Left ventricle myocardium inferior (tissue), 1 donor: ENCODE measurements at regions not wholly inside any gene's neighbourhood (a gene's known extent, or its start where the extent isn't known, plus 50 kb on each side); places are given as distances from the start of the nearest gene placed in this dataset.
"Not testable (repeated sequence)": the region's sequence is repeated elsewhere in the genome, so short reads cannot be mapped to it uniquely, and the experiment has no call there.

Experiments
- DNase-seq: peaks from one replicate; pipeline ENCODE4 v3.0.0-alpha.2; 2020
- H3K27ac ChIP-seq: fragments of 200-600 bp; replicated peaks from 2 replicates; pipeline ENCODE4 v1.8.0; 2021
- H3K27me3 ChIP-seq: fragments of 200-600 bp; 2 replicates; pipeline ENCODE4 v1.8.0; 2021; ENCODE audit warnings: low read depth
- H3K36me3 ChIP-seq: fragments of 200-600 bp; 2 replicates; pipeline ENCODE4 v1.8.0; 2021
- H3K4me1 ChIP-seq: fragments of 200-600 bp; 2 replicates; pipeline ENCODE4 v1.8.0; 2021
- H3K4me3 ChIP-seq: fragments of 200-600 bp; 2 replicates; pipeline ENCODE4 v1.8.0; 2021; ENCODE audit warnings: mild to moderate bottlenecking, moderate library complexity
- H3K9me3 ChIP-seq: fragments of 200-600 bp; replicated peaks from 2 replicates; pipeline ENCODE4 v1.8.0; 2021
- CTCF ChIP-seq: fragments of 200-600 bp; IDR thresholded peaks from 2 replicates; pipeline ENCODE4 v1.8.0; 2021; ENCODE audit warnings: antibody characterized with exemption, mild to moderate bottlenecking, borderline replicate concordance
- intact Hi-C: fragments of 100-400 bp; cut with micrococcal nuclease; formaldehyde crosslinking; loops from one replicate; pipeline ENCODE4 v1.11.0; 2022
- donor health status: DM: no; HTN: yes; CAD: no; lungs with severe emphysema.

DNA sequence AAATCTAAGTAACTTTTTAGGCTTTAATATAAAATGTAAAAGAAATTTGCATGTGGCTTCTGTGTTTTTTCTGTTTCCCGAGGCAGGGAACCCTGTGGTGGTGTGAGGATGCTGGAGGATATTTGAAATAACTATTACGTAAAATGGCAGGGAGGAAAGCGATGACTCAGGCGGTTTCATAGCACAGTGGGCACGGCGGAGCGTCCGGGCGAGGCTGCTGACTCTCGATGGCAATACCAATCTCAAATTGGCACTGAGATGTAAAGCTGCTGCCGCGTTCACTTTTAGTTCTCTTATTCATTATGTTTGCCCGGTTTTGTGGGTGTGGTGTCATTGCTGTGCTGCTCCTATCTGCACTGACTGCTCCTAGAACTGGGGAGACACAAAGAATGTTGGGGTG, 254.3 kb downstream of the THBS2 start:
- Histone ChIP-seq H3K27ac (no peak overlapping the region), H3K4me3 (no peak overlapping the region), H3K27me3 (peaks cover 20% of the 10 kb centered on the region), H3K36me3 (no peaks in the 10 kb centered on the region), H3K9me3 (peaks cover 10% of the 10 kb centered on the region), H3K4me1 (no peaks in the 10 kb centered on the region)
- TF ChIP-seq CTCF = no peak
- intact Hi-C loops = no loop called here
- DNase-seq = no peak

DNA sequence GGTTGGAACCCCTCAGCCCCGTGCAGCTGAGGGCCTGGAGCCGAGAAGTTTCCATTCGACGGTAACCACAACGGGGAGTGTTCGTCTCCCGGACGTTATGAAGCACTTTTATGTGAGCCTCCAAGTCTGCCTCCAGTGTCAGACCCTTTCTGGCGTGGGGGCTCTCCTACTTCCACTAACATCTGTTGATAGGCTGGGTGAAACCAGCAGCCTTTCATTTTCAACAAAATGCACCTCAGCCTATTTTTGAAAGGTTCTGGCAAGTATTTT, 257.4 kb downstream of the THBS2 start:
- no peak for TF ChIP-seq CTCF
- Histone ChIP-seq H3K4me1 (no peaks in the 10 kb centered on the region), H3K27ac (no peak overlapping the region)

GRCh38 chr6:168995526-168996355, 257.9 kb downstream of the THBS2 start:
- H3K27me3 ChIP-seq = peaks cover 6% of the 10 kb centered on the region
- no peaks in the 10 kb centered on the region for H3K4me1 ChIP-seq
- H3K4me3 ChIP-seq = no peak overlapping the region
- no peaks in the 10 kb centered on the region for H3K9me3 ChIP-seq
- intact Hi-C loops = no loop called here
- TF ChIP-seq CTCF = no peak
- H3K36me3 ChIP-seq = no peaks in the 10 kb centered on the region
- no peak for DNase-seq
- no peak overlapping the region for H3K27ac ChIP-seq

More for the DNA sequence above, 257.4 kb downstream of the THBS2 start:
- Histone ChIP-seq H3K9me3 (no peaks in the 10 kb centered on the region), H3K36me3 (no peaks in the 10 kb centered on the region), H3K4me3 (no peak overlapping the region), H3K27me3 (peaks cover 11% of the 10 kb centered on the region)
- DNase-seq = no peak
- intact Hi-C loops = no loop called here

GRCh38 chr6:168994956-168995355, 258.7 kb downstream of the THBS2 start:
- no peak for DNase-seq
- no peak overlapping the region for H3K4me3 ChIP-seq
- no peak for TF ChIP-seq CTCF
- H3K27me3 ChIP-seq = no peaks in the 10 kb centered on the region
- no peaks in the 10 kb centered on the region for H3K9me3 ChIP-seq
- intact Hi-C loops = no loop called here
- H3K27ac ChIP-seq = no peak overlapping the region
- H3K36me3 ChIP-seq = no peaks in the 10 kb centered on the region
- no peaks in the 10 kb centered on the region for H3K4me1 ChIP-seq

- intact Hi-C loops = no loop called here
- H3K4me1 ChIP-seq = no peaks in the 10 kb centered on the region
- H3K27me3 ChIP-seq = no peaks in the 10 kb centered on the region
- H3K9me3 ChIP-seq = no peaks in the 10 kb centered on the region
- no peak for TF ChIP-seq CTCF
- H3K4me3 ChIP-seq = no peak overlapping the region
- DNase-seq = no peak
- no peaks in the 10 kb centered on the region for H3K36me3 ChIP-seq
- no peak overlapping the region for H3K27ac ChIP-seq
These were observed 261.1 kb downstream of the THBS2 start for GRCh38 chr6:168992446-168993144.

DNA sequence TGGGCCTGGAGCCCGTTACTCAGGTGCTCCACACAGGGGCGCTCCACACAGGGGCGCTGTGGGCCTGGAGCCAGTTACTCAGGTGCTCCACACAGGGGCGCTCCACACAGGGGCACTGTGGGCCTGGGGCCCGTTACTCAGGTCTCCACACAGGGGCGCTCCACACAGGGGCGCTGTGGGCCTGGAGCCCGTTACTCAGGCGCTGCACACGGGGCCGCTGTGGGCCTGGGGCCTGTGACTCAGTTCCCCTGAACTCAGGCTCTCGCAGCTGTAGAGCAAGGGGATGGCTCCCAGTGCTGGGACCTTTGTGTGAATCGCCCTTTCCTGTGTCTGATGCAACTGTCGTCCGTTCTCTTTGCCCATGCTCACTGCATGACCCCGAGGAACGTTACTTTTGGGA, 262.0 kb downstream of the THBS2 start:
- H3K27me3 ChIP-seq, H3K36me3 ChIP-seq, H3K4me1 ChIP-seq, H3K9me3 ChIP-seq, intact Hi-C loops, DNase-seq, H3K27ac ChIP-seq, H3K4me3 ChIP-seq: not testable (repeated sequence)
